ENCODE measurements at regions not wholly inside any gene's neighbourhood (a gene's known extent, or its start where the extent isn't known, plus 50 kb on each side); places are given as distances from the start of the nearest gene placed in this dataset.

GRCh38 chr20:10779911-10780310 lies 106.1 kb upstream of the JAG1 start:
- TF ChIP-seq CTCF (IDR thresholded peaks at IDR 0.05; ENCODE audit: low read depth, low read length): no peak
- TF ChIP-seq EZH2phosphoT487 (IDR thresholded peaks at IDR 0.05; ENCODE audit: low read depth): no peak

Data from OCI-LY3 (cell line).